ENCODE measurements at regions not wholly inside any gene's neighbourhood (a gene's known extent, or its start where the extent isn't known, plus 50 kb on each side); places are given as distances from the start of the nearest gene placed in this dataset.
"Not testable (repeated sequence)": the region's sequence is repeated elsewhere in the genome, so short reads cannot be mapped to it uniquely, and the experiment has no call there.

DNA sequence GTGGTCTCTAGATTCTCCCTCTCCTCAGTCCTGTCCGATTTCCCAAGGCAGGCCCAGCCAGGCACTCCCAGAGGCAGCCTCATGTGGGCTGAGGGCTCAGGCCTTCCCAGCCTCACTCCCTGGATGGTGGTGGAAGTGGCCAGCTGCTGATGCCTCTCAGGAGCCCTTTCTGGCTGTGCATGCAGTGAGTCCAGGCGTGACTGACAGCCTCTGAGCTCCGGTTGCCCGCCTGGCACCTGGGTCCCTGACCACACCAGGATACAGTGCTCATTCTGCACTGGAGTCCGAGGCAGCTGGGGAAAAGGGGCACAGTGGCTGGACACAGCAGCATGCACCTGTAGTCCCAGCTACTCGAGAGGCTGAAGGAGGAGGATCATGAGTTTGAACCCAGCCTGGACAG lies 132.6 kb downstream of the CUL2 start:
- TF ChIP-seq, protein P1, sequence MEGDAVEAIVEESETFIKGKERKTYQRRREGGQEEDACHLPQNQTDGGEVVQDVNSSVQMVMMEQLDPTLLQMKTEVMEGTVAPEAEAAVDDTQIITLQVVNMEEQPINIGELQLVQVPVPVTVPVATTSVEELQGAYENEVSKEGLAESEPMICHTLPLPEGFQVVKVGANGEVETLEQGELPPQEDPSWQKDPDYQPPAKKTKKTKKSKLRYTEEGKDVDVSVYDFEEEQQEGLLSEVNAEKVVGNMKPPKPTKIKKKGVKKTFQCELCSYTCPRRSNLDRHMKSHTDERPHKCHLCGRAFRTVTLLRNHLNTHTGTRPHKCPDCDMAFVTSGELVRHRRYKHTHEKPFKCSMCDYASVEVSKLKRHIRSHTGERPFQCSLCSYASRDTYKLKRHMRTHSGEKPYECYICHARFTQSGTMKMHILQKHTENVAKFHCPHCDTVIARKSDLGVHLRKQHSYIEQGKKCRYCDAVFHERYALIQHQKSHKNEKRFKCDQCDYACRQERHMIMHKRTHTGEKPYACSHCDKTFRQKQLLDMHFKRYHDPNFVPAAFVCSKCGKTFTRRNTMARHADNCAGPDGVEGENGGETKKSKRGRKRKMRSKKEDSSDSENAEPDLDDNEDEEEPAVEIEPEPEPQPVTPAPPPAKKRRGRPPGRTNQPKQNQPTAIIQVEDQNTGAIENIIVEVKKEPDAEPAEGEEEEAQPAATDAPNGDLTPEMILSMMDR (IDR thresholded peaks at IDR 0.05; ENCODE audit: insufficient read depth, low read length), result no peak
- H3K4me3 ChIP-seq (ENCODE audit: low read depth, low read length), result no peak overlapping the region
- no peak for DNase-seq (ENCODE audit: low read depth)

DNA sequence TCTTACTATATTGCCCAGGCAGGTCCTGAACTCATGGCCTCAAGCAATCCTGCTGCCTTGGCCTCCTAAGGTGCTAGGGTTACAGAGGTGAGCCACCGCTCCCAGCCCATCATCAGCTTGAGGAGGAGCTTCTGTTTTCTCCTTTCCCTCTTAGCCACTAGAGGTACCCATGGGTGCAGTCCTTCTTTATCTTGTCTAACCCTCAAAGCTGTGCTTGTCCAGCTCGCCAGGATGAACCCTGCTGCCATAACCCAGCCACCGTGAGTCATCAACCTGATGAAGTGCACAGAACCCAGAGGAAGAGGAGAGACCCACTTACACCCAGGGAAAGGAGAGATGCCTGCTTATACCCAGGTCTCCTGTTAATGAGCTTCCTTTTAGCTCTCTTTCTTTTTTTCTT lies 133.4 kb downstream of the CUL2 start:
- no peak overlapping the region for H3K4me3 ChIP-seq (ENCODE audit: low read depth, low read length)
- no peak for DNase-seq (ENCODE audit: low read depth)
- TF ChIP-seq, protein P1 (IDR thresholded peaks at IDR 0.05; ENCODE audit: insufficient read depth, low read length), result no peak

DNA sequence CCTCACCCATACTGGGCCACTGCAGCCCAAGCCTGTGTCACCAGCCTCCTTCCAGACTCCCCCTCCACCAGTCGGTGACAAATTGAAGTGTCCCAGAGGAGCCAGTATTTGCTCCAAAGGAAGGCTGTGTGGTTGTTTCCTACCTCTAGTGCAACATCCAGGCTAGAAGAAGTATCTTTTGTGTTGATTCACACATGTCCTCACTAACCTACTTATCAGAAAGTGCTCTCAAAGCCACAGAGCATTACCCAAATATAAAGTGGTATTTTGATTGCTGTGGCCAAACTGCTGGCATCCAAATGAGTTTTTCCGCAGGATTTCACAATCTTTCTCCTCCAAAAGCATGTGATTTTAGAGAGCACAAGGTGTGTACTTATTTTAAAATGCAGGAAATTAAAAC lies 134.8 kb downstream of the CUL2 start:
- TF ChIP-seq, protein P1 (IDR thresholded peaks at IDR 0.05; ENCODE audit: insufficient read depth, low read length), result no peak
- no peak overlapping the region for H3K4me3 ChIP-seq (ENCODE audit: low read depth, low read length)
- DNase-seq (ENCODE audit: low read depth), result peak; percentile 45

DNA sequence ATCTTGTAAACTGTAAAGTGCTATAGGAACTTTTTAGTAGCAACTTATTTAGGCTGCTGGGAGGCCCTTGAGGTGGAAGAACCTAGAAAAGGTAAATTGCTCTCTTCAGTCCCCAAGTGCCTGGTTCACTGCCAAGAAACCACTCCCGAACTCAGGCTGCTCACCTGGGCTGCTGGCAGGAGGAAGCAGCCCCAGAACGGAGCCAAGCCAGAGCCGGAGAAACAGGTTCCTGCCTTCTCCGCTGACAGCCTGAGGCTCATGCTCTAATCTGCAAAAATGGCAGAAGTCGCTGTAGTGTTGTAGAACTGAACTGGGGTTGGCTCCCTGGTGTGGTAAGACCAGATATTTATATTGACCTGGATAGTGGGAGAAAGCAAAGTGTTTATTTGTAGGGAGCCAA lies 136.0 kb downstream of the CUL2 start:
- TF ChIP-seq, protein P1 (IDR thresholded peaks at IDR 0.05; ENCODE audit: insufficient read depth, low read length), result no peak
- H3K4me3 ChIP-seq (ENCODE audit: low read depth, low read length), result no peak overlapping the region
- no peak for DNase-seq (ENCODE audit: low read depth)

DNA sequence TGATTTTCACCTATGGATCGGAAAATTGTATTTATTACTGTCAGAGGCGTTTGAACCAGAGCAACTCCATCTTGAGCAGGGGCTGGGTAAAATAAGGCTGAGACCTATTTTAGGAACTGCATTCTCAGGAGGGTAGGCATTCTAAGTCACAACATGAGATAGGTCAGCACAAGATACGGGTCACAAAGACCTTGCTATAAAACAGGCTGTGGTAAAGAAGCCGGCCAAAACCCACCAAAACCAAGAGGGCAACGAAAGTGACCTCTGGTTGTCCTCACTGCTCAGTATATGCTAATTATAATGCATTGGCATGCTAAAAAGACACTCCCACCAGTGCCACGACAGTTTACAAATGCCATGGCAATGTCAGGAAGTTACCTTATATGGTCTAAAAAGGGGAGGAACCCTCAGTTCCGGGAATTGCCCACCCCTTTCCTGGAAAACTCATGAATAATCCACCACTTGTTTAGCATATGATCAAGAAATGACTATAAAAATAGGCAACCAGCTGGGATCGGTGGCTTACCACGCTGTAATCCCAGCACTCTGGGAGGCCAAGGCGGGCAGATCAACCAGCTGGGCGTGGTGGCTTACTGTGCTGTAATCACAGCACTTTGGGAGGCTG lies 136.3 kb upstream of the PARD3 start:
- DNase-seq (ENCODE audit: low read depth); H3K4me3 ChIP-seq (ENCODE audit: low read depth, low read length): not testable (repeated sequence)

DNA sequence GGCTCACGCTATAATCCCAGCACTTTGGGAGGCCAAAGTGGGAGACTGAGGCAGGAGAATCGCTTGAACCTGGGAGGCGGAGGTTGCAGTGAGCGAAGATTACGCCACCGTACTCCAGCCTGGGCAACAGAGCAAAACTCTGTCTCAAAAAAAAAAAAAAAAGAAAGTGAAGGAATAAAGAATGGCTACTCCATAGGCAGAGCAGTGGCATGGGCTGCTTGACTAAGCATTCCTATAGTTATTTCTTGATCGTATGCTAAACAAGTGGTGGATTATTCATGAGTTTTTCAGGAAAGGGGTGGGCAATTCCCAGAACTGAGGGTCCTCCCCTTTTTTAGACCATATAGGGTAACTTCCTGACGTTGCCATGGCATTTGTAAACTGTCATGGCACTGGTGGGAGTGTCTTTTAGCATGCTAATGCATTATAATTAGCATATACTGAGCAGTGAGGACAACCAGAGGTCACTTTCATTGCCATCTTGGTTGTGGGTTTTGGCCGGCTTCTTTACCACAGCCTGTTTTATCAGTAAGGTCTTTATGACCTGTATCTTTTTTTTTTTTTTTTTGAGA lies 130.9 kb upstream of the PARD3 start:
- DNase-seq (ENCODE audit: low read depth); H3K4me3 ChIP-seq (ENCODE audit: low read depth, low read length): not testable (repeated sequence)

DNA sequence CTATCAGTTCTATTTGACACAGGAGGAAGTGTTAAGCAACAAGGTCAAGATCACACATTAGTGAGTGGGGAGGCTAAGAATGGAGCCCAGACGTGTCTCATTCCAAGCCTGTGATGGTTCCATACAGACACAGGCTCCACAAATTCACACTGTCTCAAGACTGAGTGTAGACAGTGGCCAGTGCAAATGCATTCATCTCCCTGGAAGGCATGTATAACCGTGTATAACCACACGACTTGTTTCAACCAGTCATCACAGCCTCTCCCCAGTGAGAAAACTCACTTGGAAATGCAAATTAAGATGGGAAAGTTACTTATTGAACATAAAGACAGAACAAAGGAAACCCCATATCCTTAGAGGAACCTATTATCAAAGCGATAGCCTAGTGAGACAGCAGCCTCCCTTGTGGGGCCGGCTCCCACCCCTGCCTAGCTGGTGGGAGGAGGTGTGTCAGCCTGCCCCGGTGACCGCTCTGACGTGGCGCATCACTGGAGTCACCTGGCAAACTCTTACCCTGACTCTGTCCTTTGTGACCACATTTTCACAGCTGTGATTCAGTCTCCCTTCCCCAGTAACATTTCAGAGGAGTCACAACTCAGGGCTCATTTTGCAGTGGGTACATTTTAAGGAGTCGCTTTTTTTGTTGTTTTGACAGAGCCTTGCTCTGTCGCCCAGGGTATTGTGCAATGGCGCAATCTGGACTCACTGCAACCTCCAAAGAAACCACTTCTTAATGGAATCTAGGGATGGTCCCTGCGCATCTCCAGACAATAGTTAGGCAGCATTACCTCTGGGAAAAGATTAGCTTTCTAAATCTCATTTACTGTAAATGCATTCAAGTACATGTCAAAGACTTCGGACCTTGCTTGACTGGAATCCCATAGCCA lies 126.6 kb upstream of the PARD3 start:
- TF ChIP-seq, protein P1 (IDR thresholded peaks at IDR 0.05; ENCODE audit: insufficient read depth, low read length), result no peak
- H3K4me3 ChIP-seq (ENCODE audit: low read depth, low read length), result no peak overlapping the region
- DNase-seq (ENCODE audit: low read depth), result peak; percentile 23

Measured in fibroblast of the aortic adventitia (primary cell).